ENCODE measurements at regions not wholly inside any gene's neighbourhood (a gene's known extent, or its start where the extent isn't known, plus 50 kb on each side); places are given as distances from the start of the nearest gene placed in this dataset.

GRCh38 chr12:92431146-92431545 lies 271.6 kb upstream of the PLEKHG7 start:
- DNase-seq (ENCODE audit: low spot score) = no peak
- no peak for TF ChIP-seq CTCF (IDR thresholded peaks at IDR 0.05)
- no peak for ATAC-seq (ENCODE audit: low FRiP score)

- no peak for TF ChIP-seq CTCF (IDR thresholded peaks at IDR 0.05)
- DNase-seq (ENCODE audit: low spot score) (no peak), ATAC-seq (ENCODE audit: low FRiP score) (no peak)
Measured at GRCh38 chr12:92426332-92426731, 276.5 kb upstream of the PLEKHG7 start.

GRCh38 chr12:92425165-92425564 lies 277.6 kb upstream of the PLEKHG7 start:
- no peak for TF ChIP-seq CTCF (IDR thresholded peaks at IDR 0.05)

GRCh38 chr12:92424338-92424737 lies 278.5 kb upstream of the PLEKHG7 start:
- TF ChIP-seq CTCF (IDR thresholded peaks at IDR 0.05) = no peak
- no peak for DNase-seq (ENCODE audit: low spot score)
- no peak for ATAC-seq (ENCODE audit: low FRiP score)

More at GRCh38 chr12:92425165-92425564, 277.6 kb upstream of the PLEKHG7 start:
- no peak for DNase-seq (ENCODE audit: low spot score)
- ATAC-seq (ENCODE audit: low FRiP score) = no peak

GRCh38 chr12:92421701-92422100 lies 276.1 kb upstream of the BTG1 start:
- ATAC-seq (ENCODE audit: low FRiP score) = no peak
- no peak for DNase-seq (ENCODE audit: low spot score)
- no peak for TF ChIP-seq CTCF (IDR thresholded peaks at IDR 0.05)

GRCh38 chr12:92421042-92421441 lies 275.4 kb upstream of the BTG1 start:
- DNase-seq (ENCODE audit: low spot score) (no peak), ATAC-seq (ENCODE audit: low FRiP score) (no peak)
- TF ChIP-seq CTCF (IDR thresholded peaks at IDR 0.05) = no peak

- no peak for TF ChIP-seq CTCF (IDR thresholded peaks at IDR 0.05)
- ATAC-seq (ENCODE audit: low FRiP score) (peak; percentile 34), DNase-seq (ENCODE audit: low spot score) (no peak)
Measured at GRCh38 chr12:92419201-92419600, 273.6 kb upstream of the BTG1 start.
